HS-27A (cell line): ENCODE measurements at regions not wholly inside any gene's neighbourhood (a gene's known extent, or its start where the extent isn't known, plus 50 kb on each side); places are given as distances from the start of the nearest gene placed in this dataset.

Experiments used
- DNase-seq: peaks from one replicate; pipeline ENCODE4 v3.0.0-alpha.2; 2012; ENCODE audit warnings: low read depth, missing footprints

DNA sequence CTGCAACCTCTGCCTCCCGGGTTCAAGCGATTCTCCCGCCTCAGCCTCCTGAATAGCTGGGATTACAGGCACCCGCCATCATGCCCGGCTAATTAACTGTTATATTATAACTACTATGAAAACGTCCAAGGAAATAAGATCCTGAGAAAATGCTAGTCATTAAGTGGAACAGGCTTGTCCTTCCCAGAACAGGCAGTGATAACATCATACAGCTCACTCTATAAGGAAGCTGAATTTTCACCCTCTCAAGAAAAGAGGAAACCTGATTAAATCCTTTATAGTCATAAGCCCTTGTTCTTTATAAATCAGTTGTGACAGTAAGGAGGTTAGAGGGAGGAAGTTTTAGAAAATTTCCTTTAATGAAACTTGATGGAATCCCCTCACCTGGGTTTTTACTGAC, 163.9 kb upstream of the CLINT1 start:
- DNase-seq: no peak

DNA sequence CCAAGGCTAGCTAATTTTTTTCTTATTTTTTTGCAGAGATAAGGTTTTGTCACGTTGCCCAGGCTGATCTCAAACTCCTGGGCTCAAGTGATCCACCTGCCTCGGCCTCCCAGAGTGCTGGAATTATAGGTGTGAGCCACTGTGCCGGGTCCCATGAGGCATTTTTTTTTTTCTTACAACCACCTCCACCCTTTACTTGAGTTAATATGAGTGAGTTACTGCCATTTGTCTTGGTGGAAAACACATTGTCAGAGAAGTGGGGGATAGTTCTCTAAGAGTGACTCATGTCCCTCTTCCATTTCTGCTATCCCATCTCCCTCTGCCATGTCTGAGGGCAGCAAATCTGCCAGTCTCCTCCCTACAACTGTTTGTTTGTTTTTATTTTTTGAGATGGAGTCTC, 163.4 kb upstream of the CLINT1 start:
- no peak for DNase-seq

DNA sequence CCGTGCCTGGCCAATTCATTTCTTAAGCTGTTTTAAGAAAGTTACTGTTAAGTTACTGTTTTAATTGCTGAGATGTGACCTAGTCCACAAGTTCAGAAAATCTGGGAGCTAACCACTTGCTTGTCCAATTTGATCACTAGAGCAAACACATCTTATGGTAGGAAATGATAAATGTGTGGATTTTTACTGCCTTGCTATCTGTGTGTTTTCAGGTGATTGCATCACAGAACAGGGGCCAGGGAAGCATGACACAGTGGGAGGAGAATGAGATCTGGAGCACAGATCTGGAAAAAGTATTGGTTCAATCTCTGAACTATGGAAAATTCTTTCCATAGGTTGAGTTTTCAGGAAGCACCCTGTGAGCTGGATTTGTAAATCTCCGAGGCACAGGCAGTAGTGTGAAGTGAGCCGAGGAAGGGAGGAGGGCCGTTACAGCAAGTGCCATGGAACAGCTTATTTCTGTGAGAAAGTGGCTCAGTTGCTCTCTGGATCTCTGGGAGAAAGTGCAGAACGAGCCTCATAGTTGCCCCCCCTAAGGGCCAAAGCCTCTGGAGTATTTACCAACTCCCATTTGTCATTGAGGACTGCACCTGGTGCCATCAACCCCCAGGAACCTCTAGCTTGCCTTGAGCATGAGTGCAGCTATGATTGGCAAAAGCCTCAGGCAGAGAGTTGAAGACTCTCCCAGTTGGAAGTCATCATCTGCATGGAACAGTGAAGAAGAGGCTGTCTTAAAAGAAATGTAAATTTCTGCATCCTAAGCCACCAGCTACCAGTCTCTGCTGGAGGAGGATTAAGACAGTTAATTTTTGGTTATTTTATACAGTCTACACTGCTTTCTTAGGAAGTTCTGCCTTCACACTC, 161.8 kb upstream of the CLINT1 start:
- no peak for DNase-seq

DNA sequence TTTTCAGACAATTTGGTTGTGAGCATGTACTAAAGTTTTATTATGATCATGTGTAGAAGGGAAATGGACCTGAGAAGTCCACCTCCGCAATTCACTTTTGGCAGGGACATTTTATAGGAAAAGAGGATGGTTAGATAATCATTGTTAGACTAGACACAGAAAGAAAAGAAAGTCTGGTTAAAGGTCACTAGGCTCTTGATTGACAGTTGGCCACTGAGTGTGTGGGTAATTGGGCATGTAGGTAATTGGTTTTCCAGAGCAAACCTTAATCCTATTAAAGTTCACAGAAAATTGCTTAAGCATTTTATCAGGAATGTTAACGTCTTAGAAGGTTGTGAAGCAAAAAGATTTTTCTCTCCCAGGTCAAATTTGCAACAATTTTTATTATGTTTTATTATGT, 158.5 kb upstream of the CLINT1 start:
- no peak for DNase-seq

DNA sequence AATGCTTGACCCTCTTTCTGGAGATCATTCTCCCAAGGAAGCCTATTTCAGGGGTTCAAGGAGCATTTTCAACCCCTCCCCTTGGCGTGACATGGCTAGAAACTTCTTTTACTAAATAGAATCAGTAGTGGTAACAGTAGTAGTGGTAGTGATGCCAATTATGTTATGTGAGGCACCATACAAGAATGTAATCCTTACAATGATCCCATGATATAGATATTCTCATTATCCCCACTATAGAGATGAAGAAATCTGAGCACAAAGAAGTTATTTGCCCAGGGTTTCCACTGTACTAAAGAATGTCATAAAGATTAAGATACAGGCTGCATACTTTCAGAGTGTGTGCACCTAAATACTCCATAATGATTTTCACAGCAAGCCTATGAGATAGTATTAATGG, 155.4 kb upstream of the CLINT1 start:
- DNase-seq: no peak

DNA sequence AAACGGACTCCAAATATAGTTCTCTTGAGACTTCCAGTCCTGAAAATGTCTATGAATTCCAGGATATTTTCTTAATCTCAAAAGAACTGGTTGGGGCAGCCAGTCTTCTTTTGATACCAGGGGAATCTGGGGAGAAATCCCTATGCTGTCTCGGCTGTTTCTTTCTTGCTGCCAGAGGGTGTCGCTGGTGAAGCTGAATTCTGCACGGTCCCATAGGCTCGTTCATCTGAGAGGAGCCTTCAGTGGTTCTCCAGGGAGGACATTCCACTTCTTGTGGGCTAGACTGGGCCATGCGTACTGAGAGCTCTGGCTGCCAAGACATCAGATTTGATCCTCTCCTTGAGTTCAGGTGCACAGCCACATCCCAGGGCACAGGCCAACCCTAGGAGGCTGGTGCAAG, 155.0 kb upstream of the CLINT1 start:
- DNase-seq: no peak

DNA sequence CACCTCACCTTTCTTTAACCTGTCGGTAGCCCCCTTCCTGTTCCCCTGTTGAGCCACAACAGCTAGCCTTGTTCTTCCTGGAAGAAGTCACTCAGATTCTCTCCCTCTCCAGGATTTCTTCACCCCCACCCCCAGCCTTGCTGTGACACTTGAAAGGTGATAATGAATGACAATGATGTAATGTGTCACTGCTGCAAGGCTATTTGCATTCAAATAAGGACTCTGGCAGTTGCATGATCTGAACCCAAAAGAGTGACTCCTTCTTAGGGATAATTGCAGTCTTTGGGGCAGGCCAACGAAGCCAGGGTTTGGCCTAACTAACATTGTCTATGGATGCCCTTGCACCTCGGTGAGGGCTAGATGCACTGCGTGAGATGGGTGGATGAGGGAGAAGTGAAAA, 154.4 kb upstream of the CLINT1 start:
- DNase-seq: no peak

DNA sequence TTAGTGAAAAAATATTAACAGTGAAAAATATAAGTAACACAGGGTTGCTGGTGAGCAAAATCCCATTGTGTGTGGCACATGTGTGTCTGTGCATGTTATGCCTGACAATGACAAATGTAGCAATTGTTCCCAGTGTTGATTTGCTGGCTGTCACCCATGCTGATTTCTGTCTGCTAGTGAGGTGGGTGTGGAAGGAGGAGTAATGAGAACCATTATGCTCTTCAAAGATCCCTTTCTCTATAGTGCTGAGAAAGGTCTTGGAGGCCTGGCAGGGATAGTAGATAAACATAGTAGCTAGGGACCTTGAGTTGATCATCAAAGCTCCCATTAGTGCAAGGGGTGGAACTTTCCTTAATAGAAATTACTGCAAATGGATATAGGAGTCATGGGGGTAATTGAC, 152.5 kb upstream of the CLINT1 start:
- DNase-seq: no peak

DNA sequence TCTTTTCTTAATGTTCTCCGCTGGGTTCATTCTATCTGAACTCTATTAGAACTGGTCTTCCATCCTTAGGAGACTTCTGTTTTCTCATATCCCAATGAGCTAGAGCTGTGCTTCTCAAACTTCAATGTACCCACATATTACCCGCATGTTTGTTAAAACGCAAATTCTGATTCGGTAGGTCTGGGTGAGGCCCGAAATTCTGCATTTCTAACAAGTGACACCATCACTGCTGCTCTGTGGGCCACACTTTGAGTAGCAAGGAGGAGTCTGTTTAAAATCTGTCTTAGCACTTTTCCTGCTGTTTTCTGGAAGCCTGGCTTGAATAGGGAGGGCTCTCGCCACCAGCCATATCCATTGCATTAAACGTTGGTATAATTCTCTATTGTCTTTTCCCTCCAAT, 151.9 kb upstream of the CLINT1 start:
- DNase-seq: no peak

DNA sequence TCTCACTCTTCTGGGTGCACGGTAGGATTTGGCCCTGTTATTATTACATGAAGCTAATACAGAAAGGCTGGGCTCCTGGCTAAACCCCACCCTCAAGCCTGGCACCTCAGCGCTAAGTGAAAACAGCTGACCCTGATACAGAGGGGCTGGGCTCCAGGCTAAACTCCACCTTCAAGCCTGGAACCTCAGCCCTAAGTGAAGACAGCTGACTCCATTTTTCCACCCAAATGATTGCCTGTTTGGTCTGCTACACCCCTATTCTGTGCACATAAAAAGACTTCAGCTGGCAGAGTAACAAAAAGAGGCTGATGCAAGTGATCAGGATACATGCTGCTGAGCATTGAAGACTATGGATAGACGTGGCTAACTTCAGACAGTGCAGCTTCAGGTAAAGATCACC, 148.4 kb upstream of the CLINT1 start:
- DNase-seq: no peak

DNA sequence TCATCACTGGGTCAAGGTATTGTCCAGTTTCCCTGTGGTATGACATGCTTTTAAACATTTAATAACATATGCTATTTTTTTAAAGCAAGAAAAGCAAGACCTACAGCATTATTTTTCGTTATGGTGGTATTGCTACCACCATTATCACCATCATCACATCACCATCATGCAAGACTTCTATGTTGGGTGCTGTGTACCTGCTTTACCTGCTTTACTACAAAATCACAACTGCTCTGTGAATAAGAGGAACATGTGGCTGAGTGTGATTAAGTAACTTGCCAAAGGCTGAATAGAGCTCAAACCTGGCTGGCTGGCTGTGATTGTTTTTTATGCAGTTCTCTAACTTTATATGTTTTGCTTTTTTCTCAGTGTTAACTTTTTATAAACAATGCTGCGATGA, 140.8 kb upstream of the CLINT1 start:
- DNase-seq: no peak

DNA sequence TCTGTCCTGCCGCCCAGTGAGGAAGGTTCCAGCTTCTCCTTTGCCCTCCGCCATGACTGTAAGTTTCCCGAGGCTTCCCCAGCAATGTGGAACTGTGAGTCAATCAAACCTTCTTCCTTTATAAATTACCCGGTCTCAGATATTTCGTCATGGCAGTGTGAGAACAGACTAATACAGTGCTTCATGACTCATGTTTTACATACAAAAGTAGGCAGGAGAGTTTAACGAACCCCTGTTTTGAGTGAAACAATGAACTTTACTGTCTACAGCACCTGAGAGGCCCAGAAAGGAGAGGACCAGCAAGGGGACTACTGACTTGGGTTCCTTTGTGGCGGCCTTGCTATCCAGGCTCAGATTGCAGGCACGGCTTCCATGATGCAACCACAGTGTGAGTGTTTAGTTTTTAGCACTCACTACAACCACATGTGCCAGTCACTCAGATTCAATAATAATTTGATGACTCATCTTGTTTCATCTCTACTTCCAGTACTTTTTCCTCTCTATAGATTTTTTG, 139.1 kb upstream of the CLINT1 start:
- no peak for DNase-seq

DNA sequence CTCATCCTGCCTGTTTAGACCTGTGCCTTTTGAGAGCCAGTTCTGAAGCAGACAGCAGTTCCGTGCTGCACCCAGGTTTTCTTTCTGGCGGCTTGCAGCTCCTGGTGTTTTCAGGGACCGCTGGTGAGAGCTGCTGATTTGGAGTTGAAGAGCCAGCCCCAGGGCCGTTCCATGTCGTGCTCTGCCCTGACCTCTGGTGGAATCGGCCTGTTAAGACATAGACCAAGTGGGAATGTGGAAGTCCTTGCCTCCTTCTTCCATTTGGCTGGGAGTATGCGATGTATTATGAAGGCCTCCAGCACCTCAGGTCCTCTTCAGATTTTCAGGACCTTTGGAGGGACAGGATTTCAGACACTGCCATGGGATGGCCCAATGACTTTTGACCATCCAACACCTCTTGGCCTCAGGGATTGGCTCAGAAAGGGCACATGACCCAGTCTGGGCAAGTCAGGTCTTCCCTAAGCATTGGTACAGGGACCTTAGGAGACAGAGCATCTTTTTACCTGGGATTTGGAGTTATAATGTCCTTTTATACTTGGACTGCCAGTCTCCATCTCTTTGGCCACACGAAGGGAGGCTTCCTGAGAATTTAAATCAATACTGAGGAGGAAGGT, 136.1 kb upstream of the CLINT1 start:
- DNase-seq: no peak

DNA sequence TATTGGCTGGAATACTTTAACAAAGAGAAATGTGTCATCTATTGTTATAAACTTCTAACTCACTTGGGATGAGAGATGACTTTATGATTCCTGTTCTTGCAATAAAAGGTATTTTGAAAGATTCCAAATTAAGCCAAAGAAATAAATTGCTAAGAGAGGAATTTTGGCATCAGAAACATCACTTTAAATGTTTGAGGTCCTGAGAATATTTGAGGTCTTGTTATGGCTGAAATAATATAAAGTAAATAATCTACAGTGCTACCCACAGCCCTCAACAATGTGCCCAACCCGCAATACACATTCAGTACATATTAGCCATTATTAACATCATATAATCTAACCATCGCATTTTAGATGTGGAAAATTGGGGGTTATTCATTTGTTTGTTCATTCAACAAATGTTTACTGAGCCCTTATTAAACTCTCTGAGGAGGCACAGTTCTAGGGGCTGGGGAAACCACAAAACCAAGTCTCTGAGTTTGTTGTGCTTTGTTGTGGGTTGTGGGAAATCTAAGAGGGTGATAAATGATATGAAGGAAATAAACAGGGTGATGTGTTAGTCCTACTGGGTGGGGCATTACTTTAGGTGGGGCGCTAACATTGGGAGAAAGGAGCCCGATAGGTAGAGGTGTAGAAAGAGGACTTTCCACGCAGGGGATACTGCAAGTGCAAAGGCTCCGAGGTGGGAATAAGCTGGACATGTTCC, 135.2 kb upstream of the CLINT1 start:
- DNase-seq: no peak

DNA sequence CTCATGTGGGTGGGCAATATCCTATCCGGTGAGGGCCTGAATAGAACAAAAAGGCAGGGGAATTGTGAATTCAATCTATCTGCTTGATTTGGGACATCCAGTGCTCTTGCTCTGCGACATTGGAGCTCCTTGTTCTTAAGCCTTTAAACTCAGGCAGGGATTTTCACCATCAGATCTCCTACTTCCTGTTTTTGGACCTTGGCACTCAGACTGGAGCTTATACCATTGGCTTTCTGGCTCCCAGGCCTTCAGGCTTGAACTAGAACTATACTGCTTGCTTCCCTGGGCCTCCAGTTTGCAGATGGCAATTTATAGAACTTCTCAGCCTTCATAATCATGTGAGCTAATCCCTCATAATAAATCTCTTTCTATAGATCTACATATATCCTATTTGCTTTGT, 134.3 kb upstream of the CLINT1 start:
- no peak for DNase-seq

DNA sequence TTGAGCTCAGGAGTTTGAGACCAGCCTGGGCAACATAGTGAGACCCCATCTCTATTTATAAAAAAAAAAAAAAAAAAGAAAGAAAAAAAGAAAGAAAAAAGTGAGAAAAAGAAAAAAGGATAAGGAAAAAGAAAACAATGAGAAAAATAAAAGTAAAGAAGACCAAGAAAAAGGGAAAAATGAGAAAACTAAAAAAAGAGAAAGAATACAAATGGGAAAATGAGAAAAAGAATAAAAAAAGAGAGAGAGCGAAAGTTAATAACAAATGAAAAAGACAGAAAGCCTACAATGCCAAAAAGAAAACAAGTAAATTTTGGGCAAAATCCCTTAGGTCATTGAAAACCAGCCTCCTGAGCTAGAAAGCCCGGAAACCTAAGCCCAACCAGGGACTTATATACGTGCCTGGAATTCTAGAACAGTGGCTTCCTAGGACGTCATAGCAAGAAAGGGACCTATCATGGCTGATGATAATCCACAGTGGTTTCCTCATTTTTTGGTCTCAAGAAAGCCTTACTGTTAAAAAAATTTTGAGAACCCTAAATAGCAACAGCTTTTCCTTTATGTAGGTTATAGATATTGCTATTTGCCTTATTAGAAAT, 131.7 kb upstream of the CLINT1 start:
- no peak for DNase-seq

DNA sequence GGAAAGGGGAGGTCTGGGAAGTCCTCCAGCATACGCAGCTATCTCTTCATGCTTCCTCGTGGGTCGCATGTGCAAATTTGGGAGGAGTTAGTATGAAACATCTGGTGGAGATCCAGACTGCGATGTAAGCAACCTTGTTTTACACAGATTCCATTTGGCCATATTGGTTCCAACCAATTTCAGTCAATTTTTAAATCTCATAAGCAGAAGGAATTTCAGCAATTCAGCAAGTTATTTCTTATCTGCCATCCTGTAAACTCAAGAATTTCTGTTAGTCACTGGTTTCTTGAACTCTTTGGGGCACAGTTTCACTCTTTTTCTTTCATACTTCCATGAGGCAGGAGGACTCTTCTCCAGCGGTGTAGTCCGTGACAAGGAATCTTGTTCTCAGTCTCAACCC, 130.4 kb upstream of the CLINT1 start:
- DNase-seq: no peak

DNA sequence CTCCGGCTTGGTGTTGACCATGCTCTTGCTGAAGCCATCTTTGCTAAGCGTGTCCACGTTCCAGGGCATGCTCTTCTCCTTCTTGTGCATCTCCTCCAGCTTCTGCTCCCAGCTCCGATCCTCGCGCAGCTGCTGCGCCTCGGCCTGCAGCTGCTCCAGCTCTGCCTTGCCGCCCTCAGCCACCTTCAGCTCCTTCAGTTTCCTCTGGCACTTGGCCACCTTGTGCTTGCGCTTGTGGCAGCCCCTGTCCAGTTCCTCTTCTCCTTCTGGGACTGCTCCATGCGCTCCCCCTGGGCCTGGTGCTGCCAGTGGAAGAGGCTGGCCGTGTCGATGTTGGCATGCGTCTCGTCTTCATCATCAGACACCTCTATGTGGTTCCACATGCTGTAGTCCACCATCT, 128.3 kb upstream of the CLINT1 start:
- no peak for DNase-seq

DNA sequence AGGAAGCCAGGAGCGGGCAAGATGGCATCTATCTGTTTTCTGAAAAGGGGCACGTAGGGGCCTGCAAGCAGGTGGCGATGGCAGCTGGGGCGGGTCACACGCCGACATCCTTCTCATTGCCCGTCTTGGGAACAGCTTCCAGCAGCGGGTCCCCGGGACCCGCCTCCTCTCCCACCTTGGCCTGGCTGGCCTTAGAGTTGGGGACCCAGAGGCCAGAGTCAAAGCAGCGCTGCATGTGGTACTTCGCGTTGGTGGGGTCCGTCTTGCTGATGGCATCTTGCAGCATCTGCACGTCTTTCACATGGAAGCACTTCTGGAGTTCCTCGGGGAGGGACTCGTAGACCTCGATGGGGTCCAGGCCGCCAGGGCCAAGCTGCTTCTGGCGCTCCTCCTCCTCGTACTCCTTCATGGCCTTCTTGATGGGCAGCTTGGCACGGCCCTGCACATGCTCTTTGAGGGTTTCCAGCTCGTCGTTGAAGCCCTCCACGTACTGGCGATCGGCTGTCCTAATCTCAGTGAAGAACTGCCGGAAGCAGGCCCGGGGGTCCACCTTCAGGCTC, 127.6 kb upstream of the CLINT1 start:
- DNase-seq: no peak

DNA sequence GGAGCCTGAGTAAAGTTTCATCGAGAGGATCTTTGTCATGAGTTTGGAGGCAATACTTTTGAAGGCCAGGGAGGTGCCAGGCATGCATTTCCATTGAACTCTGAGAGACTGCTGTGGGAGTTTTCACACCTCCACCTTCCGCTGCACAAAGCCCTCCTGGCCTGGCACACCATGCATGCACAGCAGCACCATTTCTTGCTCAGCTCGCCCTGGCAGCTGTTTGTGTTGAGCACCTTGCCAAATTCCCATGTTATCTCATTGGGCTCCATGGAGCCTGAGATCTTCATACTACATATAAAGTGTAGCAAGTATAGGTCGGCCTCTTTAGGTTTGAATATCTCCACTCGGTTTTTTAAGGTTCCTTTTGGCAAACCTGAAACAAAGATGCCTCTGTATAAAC, 125.7 kb upstream of the CLINT1 start:
- no peak for DNase-seq

DNA sequence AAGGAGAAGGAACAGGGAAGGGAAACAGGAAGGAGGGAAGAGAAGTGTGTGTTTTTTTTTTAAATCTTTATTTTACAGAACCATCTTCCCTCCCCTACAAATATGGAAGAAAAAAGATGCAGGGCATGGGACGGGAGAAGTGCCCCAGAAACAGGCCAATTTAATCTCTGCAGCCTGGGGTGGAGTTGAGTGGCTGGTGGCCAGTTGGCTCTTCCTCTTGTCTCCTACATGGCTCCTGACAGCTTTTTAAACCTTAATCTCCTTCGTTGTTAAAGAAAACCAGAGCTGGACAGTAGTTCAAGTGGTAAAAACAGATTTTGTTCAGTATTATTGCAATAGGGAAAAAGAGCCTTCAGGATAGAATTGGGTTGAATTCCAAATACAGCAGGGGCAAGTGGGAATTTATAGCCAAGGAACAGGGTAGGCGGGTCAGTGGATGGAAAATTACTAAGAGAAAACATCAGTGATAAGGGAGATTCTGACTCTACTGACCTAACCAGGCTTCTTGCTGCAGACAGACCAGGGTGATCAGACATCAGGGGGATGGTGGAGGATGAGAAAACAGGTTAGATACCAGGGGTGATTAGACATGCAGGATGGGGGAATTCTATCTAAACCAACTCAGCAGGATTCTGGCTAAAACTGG, 125.1 kb upstream of the CLINT1 start:
- DNase-seq: no peak

DNA sequence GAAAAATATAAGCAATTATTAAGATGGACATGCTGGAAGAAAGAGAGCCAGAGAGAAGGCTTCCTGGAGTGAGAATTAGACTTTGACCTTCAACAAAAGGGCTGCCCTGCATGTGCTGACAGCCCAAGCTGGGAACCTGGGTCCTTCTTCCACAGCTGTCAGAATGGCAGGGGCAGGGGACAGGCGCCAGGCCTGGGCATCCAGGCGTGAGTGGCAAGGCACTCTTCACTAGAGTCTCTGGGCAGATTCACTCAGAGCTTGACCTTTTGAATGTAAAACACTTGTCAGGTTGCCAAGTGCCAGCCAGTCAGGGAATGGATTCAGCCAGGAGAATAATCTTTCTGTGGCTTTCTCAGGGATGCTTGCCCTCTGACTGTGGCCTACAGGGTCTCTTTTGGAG, 119.1 kb upstream of the CLINT1 start:
- no peak for DNase-seq
